Fibroblast of skin of left biceps (primary cell): ENCODE measurements at regions not wholly inside any gene's neighbourhood (a gene's known extent, or its start where the extent isn't known, plus 50 kb on each side); places are given as distances from the start of the nearest gene placed in this dataset.

Source experiments
- DNase-seq, 2 experiments: peaks; one replicate each; pipeline ENCODE4 v3.0.0-alpha.2; 2013; ENCODE audit warnings: low read depth in 2 of 2

- DNase-seq, result no peak
Measured at GRCh38 chr11:110023711-110024110, 69.5 kb upstream of the ZC3H12C start.

GRCh38 chr11:110026858-110027626, 66.2 kb upstream of the ZC3H12C start:
- no peak for DNase-seq

- no peak for DNase-seq
Measured at GRCh38 chr11:110027627-110028371, 65.4 kb upstream of the ZC3H12C start.

- DNase-seq, result no peak
Measured at GRCh38 chr11:110028921-110029320, 64.3 kb upstream of the ZC3H12C start.

GRCh38 chr11:110029714-110030113, 63.5 kb upstream of the ZC3H12C start:
- DNase-seq, result no peak

- DNase-seq, result no peak
Measured at GRCh38 chr11:110031171-110031570, 62.0 kb upstream of the ZC3H12C start.

- DNase-seq, result no peak
Measured at GRCh38 chr11:110032259-110032658, 60.9 kb upstream of the ZC3H12C start.

GRCh38 chr11:110032957-110033570, 60.1 kb upstream of the ZC3H12C start:
- no peak for DNase-seq

GRCh38 chr11:110034806-110035205, 58.4 kb upstream of the ZC3H12C start:
- DNase-seq, result no peak

- no peak for DNase-seq
Measured at GRCh38 chr11:110035357-110035756, 57.8 kb upstream of the ZC3H12C start.

- no peak for DNase-seq
Measured at GRCh38 chr11:110038201-110038600, 55.0 kb upstream of the ZC3H12C start.
